T-cell (primary cell): ENCODE measurements at regions not wholly inside any gene's neighbourhood (a gene's known extent, or its start where the extent isn't known, plus 50 kb on each side); places are given as distances from the start of the nearest gene placed in this dataset.
"Not testable (repeated sequence)": the region's sequence is repeated elsewhere in the genome, so short reads cannot be mapped to it uniquely, and the experiment has no call there.

Experiments used
- ATAC-seq, 4 experiments: fragments of 200-7000 bp in 3 of 4; fragments of 150-1000 bp in 1 of 4; cut with Tn5 transposase; replicated peaks in 1 of 4; 1 replicate in 3 of 4; 2 replicates in 1 of 4; pipeline ENCODE4 v1.10.0; 2021; ENCODE audit warnings: moderate library complexity in 3 of 4, mild to moderate bottlenecking in 2 of 4, moderate number of reproducible peaks in 1 of 4
- CTCF ChIA-PET, 2 donors: fragments of 300-600 bp; sonication (Branson Sonifier 250); formaldehyde crosslinking; loops; one replicate each; lab custom pipeline; 2022; ENCODE audit warnings: antibody characterized with exemption in 2 of 2; lab: Charles Lee
- POLR2A ChIA-PET, 2 donors: fragments of 300-600 bp; sonication (Branson Sonifier 250); formaldehyde crosslinking; loops; one replicate each; lab custom pipeline; 2022; ENCODE audit warnings: antibody characterized with exemption in 2 of 2; lab: Charles Lee
- DNase-seq, 35 experiments: peaks; one replicate each; pipeline versions ENCODE4 v3.0.0 to v3.0.0-alpha.2; 2013 to 2023
- H3K27ac ChIP-seq: one replicate; pipeline ENCODE4 v1.5.1; 2013; ENCODE audit warnings: low read length
- H3K27me3 ChIP-seq, 2 experiments: replicated peaks in 1 of 2; 1 replicate in 1 of 2; 2 replicates in 1 of 2; pipeline versions ENCODE4 v1.6.1 to v1.7.0; 2013; ENCODE audit warnings: low read length in 1 of 2, mixed read lengths in 1 of 2; ENCODE audit not compliant: control insufficient read depth in 2 of 2, insufficient read depth in 2 of 2; ENCODE audit errors: extremely low read depth in 1 of 2
- H3K36me3 ChIP-seq, 2 donors: 1 replicate in 1 of 2; 2 replicates in 1 of 2; pipeline versions ENCODE4 v1.6.1 to v1.7.0; 2013; ENCODE audit warnings: low read length in 1 of 2; ENCODE audit not compliant: control insufficient read depth in 2 of 2, insufficient read depth in 1 of 2; ENCODE audit errors: extremely low read depth in 1 of 2
- H3K4me1 ChIP-seq, 2 experiments: 1 replicate in 1 of 2; 2 replicates in 1 of 2; pipeline versions ENCODE4 v1.6.1 to v1.7.0; 2013; ENCODE audit warnings: low read length in 2 of 2, mixed read lengths in 1 of 2; ENCODE audit not compliant: insufficient read depth in 2 of 2, control insufficient read depth in 1 of 2; ENCODE audit errors: extremely low read depth in 1 of 2
- H3K4me3 ChIP-seq, 2 donors: 1 replicate in 1 of 2; 2 replicates in 1 of 2; pipeline versions ENCODE4 v1.5.1 to v1.7.0; 2013; ENCODE audit warnings: mild to moderate bottlenecking in 2 of 2, low read length in 1 of 2, moderate library complexity in 1 of 2; ENCODE audit not compliant: control insufficient read depth in 1 of 2; ENCODE audit errors: extremely low read depth in 1 of 2
- H3K9me3 ChIP-seq: 2 replicates; pipeline ENCODE4 v1.7.0; 2013
- H3K27ac Mint-ChIP-seq, 2 donors: one replicate each; pipeline ENCODE4 v1.8.0; 2020 to 2021; ENCODE audit warnings: mild to moderate bottlenecking in 2 of 2, mixed read lengths in 2 of 2
- H3K27me3 Mint-ChIP-seq, 2 donors: one replicate each; pipeline ENCODE4 v1.8.0; 2021 to 2022; ENCODE audit warnings: mixed read lengths in 2 of 2
- H3K36me3 Mint-ChIP-seq: one replicate; pipeline ENCODE4 v1.8.0; 2021; ENCODE audit warnings: mixed read lengths
- H3K4me1 Mint-ChIP-seq, 3 donors: one replicate each; pipeline ENCODE4 v1.8.0; 2020 to 2022; ENCODE audit warnings: mixed read lengths in 3 of 3, mild to moderate bottlenecking in 1 of 3
- H3K4me3 Mint-ChIP-seq, 3 donors: one replicate each; pipeline ENCODE4 v1.8.0; 2020 to 2022; ENCODE audit warnings: mild to moderate bottlenecking in 3 of 3, mixed read lengths in 3 of 3, moderate library complexity in 3 of 3
- H3K9me3 Mint-ChIP-seq, 3 donors: one replicate each; pipeline ENCODE4 v1.8.0; 2020 to 2022; ENCODE audit warnings: mixed read lengths in 3 of 3
- WGBS: methylation state at CpG from one replicate; pipeline ENCODE4 v1.1.5; 2013; ENCODE audit warnings: missing lambda C conversion rate; ENCODE audit not compliant: insufficient coverage; 5-methylcytosine and 5-hydroxymethylcytosine counted together

GRCh38 chr2:58698620-58699019 is 457.5 kb upstream of the FANCL start:
- ATAC-seq (no peak), DNase-seq (no peak)
- no peaks in the 10 kb centered on the region for H3K27me3 ChIP-seq
- no peaks in the 10 kb centered on the region for H3K9me3 Mint-ChIP-seq
- no peak overlapping the region for H3K4me3 ChIP-seq
- no peaks in the 10 kb centered on the region for H3K36me3 ChIP-seq
- no peaks in the 10 kb centered on the region for H3K9me3 ChIP-seq
- no peak overlapping the region for H3K27ac Mint-ChIP-seq
- no peak overlapping the region for H3K27ac ChIP-seq
- no CpG with 5 or more reads among the region's 4 CpGs for WGBS
- no peaks in the 10 kb centered on the region for H3K36me3 Mint-ChIP-seq
- H3K4me3 Mint-ChIP-seq: no peak overlapping the region
- H3K27me3 Mint-ChIP-seq: no peaks in the 10 kb centered on the region
- ChIA-PET CTCF (interaction anchor here in 1 of 2 donors (0.6 kb wide), 1 partner anchor 1852 kb away, joined by 3 read pairs; no protein-coding TSS in a partner anchor), POLR2A (no interaction called here)
- no peaks in the 10 kb centered on the region for H3K4me1 ChIP-seq
- H3K4me1 Mint-ChIP-seq: no peaks in the 10 kb centered on the region

- H3K9me3 ChIP-seq, H3K4me3 ChIP-seq, ATAC-seq, DNase-seq, H3K36me3 ChIP-seq, H3K4me1 ChIP-seq, H3K36me3 Mint-ChIP-seq, H3K27me3 ChIP-seq, POLR2A ChIA-PET, H3K27ac ChIP-seq, H3K27me3 Mint-ChIP-seq, CTCF ChIA-PET, H3K27ac Mint-ChIP-seq, H3K4me3 Mint-ChIP-seq, H3K9me3 Mint-ChIP-seq, H3K4me1 Mint-ChIP-seq: not testable (repeated sequence)
- no CpG with 5 or more reads among the region's 2 CpGs for WGBS
Measured at GRCh38 chr2:58694114-58694513, 453.0 kb upstream of the FANCL start.

- H3K36me3 ChIP-seq, CTCF ChIA-PET, H3K4me3 ChIP-seq, H3K27me3 Mint-ChIP-seq, ATAC-seq, H3K27ac Mint-ChIP-seq, POLR2A ChIA-PET, H3K27ac ChIP-seq, H3K36me3 Mint-ChIP-seq, H3K27me3 ChIP-seq, H3K9me3 Mint-ChIP-seq, DNase-seq, H3K4me1 Mint-ChIP-seq, H3K9me3 ChIP-seq, H3K4me1 ChIP-seq, H3K4me3 Mint-ChIP-seq: not testable (repeated sequence)
- WGBS: 79% methylated on average over 2 of the region's 2 CpGs
Measured at GRCh38 chr2:58691041-58691440, 449.9 kb upstream of the FANCL start.

- Mint-ChIP-seq H3K27me3 (peaks cover 0 to 1% of the 10 kb centered on the region in 2 donors), H3K4me3 (no peak overlapping the region), H3K4me1 (no peaks in the 10 kb centered on the region), H3K9me3 (peaks cover 0 to 4% (median 3%) of the 10 kb centered on the region in 3 donors), H3K27ac (no peak overlapping the region), H3K36me3 (no peaks in the 10 kb centered on the region)
- 74% methylated on average over 3 of the region's 4 CpGs for WGBS
- Histone ChIP-seq H3K4me3 (no peak overlapping the region), H3K27me3 (no peaks in the 10 kb centered on the region), H3K4me1 (no peaks in the 10 kb centered on the region), H3K27ac (no peak overlapping the region), H3K36me3 (no peaks in the 10 kb centered on the region), H3K9me3 (no peaks in the 10 kb centered on the region)
- POLR2A ChIA-PET: no interaction called here
- CTCF ChIA-PET: no interaction called here
- ATAC-seq: no peak
- no peak for DNase-seq
Measured at GRCh38 chr2:58688813-58689212, 447.7 kb upstream of the FANCL start.

GRCh38 chr2:58686776-58687175 is 445.7 kb upstream of the FANCL start:
- no peak for DNase-seq
- Histone ChIP-seq H3K36me3 (no peaks in the 10 kb centered on the region), H3K4me1 (no peaks in the 10 kb centered on the region), H3K27me3 (no peaks in the 10 kb centered on the region), H3K9me3 (no peaks in the 10 kb centered on the region), H3K27ac (no peak overlapping the region), H3K4me3 (no peak overlapping the region)
- POLR2A ChIA-PET: no interaction called here
- Mint-ChIP-seq H3K36me3 (no peaks in the 10 kb centered on the region), H3K4me3 (no peak overlapping the region), H3K4me1 (no peaks in the 10 kb centered on the region), H3K9me3 (peaks cover 0 to 4% (median 0%) of the 10 kb centered on the region in 3 donors), H3K27ac (no peak overlapping the region), H3K27me3 (peaks cover 1 to 4% of the 10 kb centered on the region in 2 donors)
- no CpG with 5 or more reads among the region's 1 CpG for WGBS
- CTCF ChIA-PET: no interaction called here
- ATAC-seq: no peak

GRCh38 chr2:58680755-58681310 is 439.7 kb upstream of the FANCL start:
- no peaks in the 10 kb centered on the region for H3K4me1 ChIP-seq
- ChIA-PET POLR2A (no interaction called here), CTCF (no interaction called here)
- no peak overlapping the region for H3K4me3 ChIP-seq
- Mint-ChIP-seq H3K4me3 (no peak overlapping the region), H3K36me3 (no peaks in the 10 kb centered on the region), H3K4me1 (no peaks in the 10 kb centered on the region), H3K27ac (no peak overlapping the region), H3K27me3 (peaks cover 0 to 4% of the 10 kb centered on the region in 2 donors), H3K9me3 (no peaks in the 10 kb centered on the region)
- H3K36me3 ChIP-seq: no peaks in the 10 kb centered on the region
- ATAC-seq: no peak
- no peaks in the 10 kb centered on the region for H3K9me3 ChIP-seq
- H3K27ac ChIP-seq: no peak overlapping the region
- no CpG with 5 or more reads among the region's 1 CpG for WGBS
- no peaks in the 10 kb centered on the region for H3K27me3 ChIP-seq
- no peak for DNase-seq

GRCh38 chr2:58677748-58678147 is 436.6 kb upstream of the FANCL start:
- ATAC-seq: no peak
- WGBS: no CpG with 5 or more reads among the region's 3 CpGs
- H3K9me3 Mint-ChIP-seq: no peaks in the 10 kb centered on the region
- H3K27ac ChIP-seq: no peak overlapping the region
- H3K4me3 ChIP-seq: no peak overlapping the region
- no peak overlapping the region for H3K4me3 Mint-ChIP-seq
- H3K4me1 Mint-ChIP-seq: no peaks in the 10 kb centered on the region
- no peak for DNase-seq
- ChIA-PET CTCF (no interaction called here), POLR2A (no interaction called here)
- no peaks in the 10 kb centered on the region for H3K27me3 Mint-ChIP-seq
- peaks cover 0 to 2% of the 10 kb centered on the region in 2 experiments for H3K27me3 ChIP-seq
- H3K4me1 ChIP-seq: no peaks in the 10 kb centered on the region
- H3K9me3 ChIP-seq: no peaks in the 10 kb centered on the region
- H3K36me3 ChIP-seq: no peaks in the 10 kb centered on the region
- H3K27ac Mint-ChIP-seq: no peak overlapping the region
- no peaks in the 10 kb centered on the region for H3K36me3 Mint-ChIP-seq
